GM12878 (cell line): ENCODE measurements at regions not wholly inside any gene's neighbourhood (a gene's known extent, or its start where the extent isn't known, plus 50 kb on each side); places are given as distances from the start of the nearest gene placed in this dataset.

Experiments
- ATAC-seq: fragments of 200-7000 bp; cut with Tn5 transposase; 3 replicates; pipeline ENCODE4 v1.9.1; 2020; ENCODE audit warnings: mild to moderate bottlenecking, moderate library complexity
- BruUV-seq: library from RNA; stranded (reverse); fragments of 400-500 nt; replicated peaks from 2 replicates; lab custom pipeline; 2021; lab: Mats Ljungman, UMichigan
- CTCF ChIA-PET: fragments of 300-600 bp; sonication (Branson Sonifier 250); formaldehyde crosslinking; extraction: SDS; loops from one replicate; lab custom pipeline; 2021; ENCODE audit warnings: inconsistent platforms; lab: Yijun Ruan, JAX
- POLR2A ChIA-PET: fragments of 350-600 bp; formaldehyde crosslinking; extraction: SDS; loops from one replicate; lab custom pipeline; 2021; ENCODE audit warnings: inconsistent platforms; lab: Charles Lee
- RAD21 ChIA-PET: fragments of 300-600 bp; sonication (Branson Sonifier 250); formaldehyde crosslinking; loops from one replicate; lab custom pipeline; 2023; ENCODE audit warnings: antibody characterized with exemption; ENCODE audit not compliant: unreplicated experiment; lab: Charles Lee
- SMC1A ChIA-PET: fragments of 300-600 bp; sonication (Branson Sonifier 250); formaldehyde crosslinking; loops from one replicate; lab custom pipeline; 2023; ENCODE audit not compliant: unreplicated experiment, uncharacterized antibody; lab: Charles Lee
- DNase-seq: peaks from one replicate; pipeline ENCODE4 v3.0.0-alpha.2; 2011; ENCODE audit warnings: low read depth, low spot score
- FAIRE-seq: peaks from 3 replicates; lab custom pipeline; 2011; peaks lifted over from hg19 to GRCh38; lab: Jason Lieb, UNC
- H2AFZ ChIP-seq: 2 replicates; pipeline ENCODE4 v1.6.0; 2011; ENCODE audit warnings: low read depth, low read length, control low read depth; ENCODE audit not compliant: control insufficient read depth
- H3K27ac ChIP-seq: 2 replicates; pipeline ENCODE4 v1.5.1; 2011; ENCODE audit warnings: control low read depth; ENCODE audit not compliant: control insufficient read depth, insufficient read depth
- H3K27me3 ChIP-seq, 2 experiments: replicated peaks in 1 of 2; 2 replicates each; pipeline versions ENCODE4 v1.6.0 to v1.6.1; 2011; ENCODE audit warnings: low read length in 1 of 2; ENCODE audit not compliant: control insufficient read depth in 2 of 2, insufficient read depth in 2 of 2
- H3K36me3 ChIP-seq, 2 experiments: 2 replicates each; pipeline ENCODE4 v1.5.1; 2011; ENCODE audit warnings: low read length in 1 of 2; ENCODE audit not compliant: control insufficient read depth in 2 of 2, insufficient read depth in 2 of 2
- H3K4me1 ChIP-seq: 2 replicates; pipeline ENCODE4 v1.6.1; 2011; ENCODE audit warnings: mild to moderate bottlenecking, low read length, moderate library complexity, mixed read lengths; ENCODE audit not compliant: control insufficient read depth, insufficient read depth
- H3K4me2 ChIP-seq: 2 replicates; pipeline ENCODE4 v1.6.0; 2011; ENCODE audit warnings: control low read depth; ENCODE audit not compliant: control insufficient read depth, insufficient read depth
- H3K4me3 ChIP-seq: fragments of 200-600 bp; sonication (generic); 2 replicates; pipeline ENCODE4 v1.5.1; 2016
- H3K79me2 ChIP-seq: 2 replicates; pipeline ENCODE4 v1.6.0; 2011; ENCODE audit warnings: low read length; ENCODE audit not compliant: control insufficient read depth, insufficient read depth
- H3K9ac ChIP-seq: 2 replicates; pipeline ENCODE4 v1.8.0; 2011; ENCODE audit warnings: low read length, control low read depth, mixed read lengths; ENCODE audit not compliant: control insufficient read depth, insufficient read depth
- H3K9me3 ChIP-seq: replicated peaks from 3 replicates; pipeline ENCODE4 v1.5.1; 2011; ENCODE audit warnings: mild to moderate bottlenecking, low read length; ENCODE audit not compliant: control insufficient read depth, insufficient read depth
- H4K20me1 ChIP-seq: 2 replicates; pipeline ENCODE4 v1.6.0; 2011; ENCODE audit not compliant: control insufficient read depth, insufficient read depth
- BMI1 ChIP-seq: fragments of 450-650 bp; IDR thresholded peaks from 2 replicates; pipeline ENCODE4 v1.6.1; 2016; ENCODE audit warnings: mild to moderate bottlenecking, moderate library complexity, borderline replicate concordance
- CUX1 ChIP-seq: IDR thresholded peaks from 2 replicates; pipeline ENCODE4 v1.6.1; 2012; ENCODE audit warnings: improper control_type of control experiment, low read depth, low read length; ENCODE audit not compliant: insufficient replicate concordance
- DPF2 ChIP-seq: fragments of 450-650 bp; IDR thresholded peaks from 2 replicates; pipeline ENCODE4 v1.6.1; 2017; ENCODE audit warnings: mild to moderate bottlenecking
- NFYA ChIP-seq: IDR thresholded peaks from 2 replicates; pipeline ENCODE4 v1.6.1; 2011; ENCODE audit warnings: low read depth, mild to moderate bottlenecking, low read length, improper control_type of control experiment, borderline replicate concordance
- PAX8 ChIP-seq: fragments of 450-650 bp; IDR thresholded peaks from 2 replicates; pipeline ENCODE4 v1.6.1; 2017; ENCODE audit warnings: mild to moderate bottlenecking, moderate library complexity
- RAD21 ChIP-seq: IDR thresholded peaks from 2 replicates; pipeline ENCODE4 v1.6.1; 2011; ENCODE audit warnings: mild to moderate bottlenecking, low read depth, low read length, moderate library complexity; ENCODE audit not compliant: insufficient read depth
- SKIL ChIP-seq: fragments of 450-650 bp; IDR thresholded peaks from 2 replicates; pipeline ENCODE4 v1.6.1; 2017; ENCODE audit warnings: mild to moderate bottlenecking, low read depth, inconsistent platforms; ENCODE audit not compliant: poor library complexity, severe bottlenecking
- SREBF2 ChIP-seq: IDR thresholded peaks from 2 replicates; pipeline ENCODE4 v1.6.1; 2012; ENCODE audit warnings: mild to moderate bottlenecking, low read length
- TAF1 ChIP-seq: IDR thresholded peaks from 2 replicates; pipeline ENCODE4 v1.6.1; 2011; ENCODE audit warnings: mild to moderate bottlenecking, low read depth, low read length, borderline replicate concordance
- TCF7 ChIP-seq: IDR thresholded peaks from 2 replicates; pipeline ENCODE4 v1.6.1; 2014; ENCODE audit warnings: antibody characterized with exemption, borderline replicate concordance
- WGBS: methylation state at CpG from one replicate; pipeline ENCODE4 v1.1.6; 2016; ENCODE audit warnings: low lambda C conversion rate; ENCODE audit not compliant: insufficient replicate concordance, insufficient coverage; ENCODE audit errors: missing lambda C conversion rate; 5-methylcytosine and 5-hydroxymethylcytosine counted together
- in situ Hi-C: fragments of 300-500 bp; cut with MboI; formaldehyde crosslinking; loops from 9 replicates; pipeline ENCODE4 v1.14.3; 2018; ENCODE audit warnings: mixed read lengths
- intact Hi-C: fragments of 100-400 bp; cut with micrococcal nuclease; formaldehyde crosslinking; loops from one replicate; pipeline ENCODE4 v1.14.2; 2022; ENCODE audit not compliant: unreplicated experiment

- TF ChIP-seq CUX1 (no peak), NFYA (no peak), PAX8 (no peak), TAF1 (no peak)
These were observed 268.7 kb upstream of the SALL1 start (continued) for GRCh38 chr16:51419768-51420167.

GRCh38 chr16:51418258-51418657, 267.2 kb upstream of the SALL1 start:
- Histone ChIP-seq H4K20me1 (no peaks in the 10 kb centered on the region), H3K4me3 (no peak overlapping the region), H3K9ac (no peak overlapping the region), H3K79me2 (no peaks in the 10 kb centered on the region), H3K9me3 (no peaks in the 10 kb centered on the region), H3K27ac (no peak overlapping the region), H3K4me1 (no peaks in the 10 kb centered on the region), H3K36me3 (no peaks in the 10 kb centered on the region), H2AFZ (no peak overlapping the region), H3K4me2 (no peak overlapping the region), H3K27me3 (no peaks in the 10 kb centered on the region)
- intact Hi-C loops = no loop called here
- BruUV-seq = no TSS peak
- WGBS = 12% methylated on average over 6 of the region's 6 CpGs
- ATAC-seq = no peak
- TF ChIP-seq TCF7 (no peak), DPF2 (no peak), SREBF2 (no peak), BMI1 (no peak), RAD21 (no peak), SKIL (no peak)
- FAIRE-seq = no peak
- CTCF ChIA-PET = no interaction called here
- in situ Hi-C loops = no loop called here
- POLR2A ChIA-PET = no interaction called here
- RAD21 ChIA-PET = interaction anchor here (1.0 to 1.6 kb wide), 2 partner anchors 24 to 183 kb away, joined by 3 to 4 read pairs; no protein-coding TSS in a partner anchor
- no peak for DNase-seq
- SMC1A ChIA-PET = interaction anchor here (1.0 kb wide), 1 partner anchor 34 kb away, joined by 4 read pairs; no protein-coding TSS in a partner anchor
